Esophagus squamous epithelium (tissue), 5 donors: ENCODE measurements at regions not wholly inside any gene's neighbourhood (a gene's known extent, or its start where the extent isn't known, plus 50 kb on each side); places are given as distances from the start of the nearest gene placed in this dataset.
"Not testable (repeated sequence)": the region's sequence is repeated elsewhere in the genome, so short reads cannot be mapped to it uniquely, and the experiment has no call there.

Source experiments
- DNase-seq: peaks from one replicate; lab custom pipeline; 2025; lab: John Stamatoyannopoulos, UW
- H3K27ac ChIP-seq, 4 donors: fragments of 200-600 bp; sonication (generic); one replicate each; pipeline ENCODE4 v1.5.1; 2016 to 2019; ENCODE audit warnings: mild to moderate bottlenecking in 1 of 4
- H3K27me3 ChIP-seq, 4 donors: fragments of 200-600 bp; sonication (generic); 1 replicate in 3 of 4; 2 replicates in 1 of 4; pipeline versions ENCODE4 v1.5.1 to v1.6.0; 2017 to 2021; ENCODE audit warnings: antibody characterized with exemption in 1 of 4
- H3K36me3 ChIP-seq, 3 donors: fragments of 200-600 bp; sonication (generic); one replicate each; pipeline ENCODE4 v1.5.1; 2016 to 2019
- H3K4me1 ChIP-seq, 3 donors: fragments of 200-600 bp; sonication (generic); one replicate each; pipeline ENCODE4 v1.5.1; 2017 to 2019
- H3K4me3 ChIP-seq, 4 donors: fragments of 200-600 bp; sonication (generic); 1 replicate in 3 of 4; 2 replicates in 1 of 4; pipeline ENCODE4 v1.5.1; 2016 to 2019; ENCODE audit warnings: mild to moderate bottlenecking in 2 of 4, moderate library complexity in 1 of 4
- H3K9me3 ChIP-seq, 3 donors: fragments of 200-600 bp; sonication (generic); one replicate each; pipeline ENCODE4 v1.5.1; 2016 to 2019
- CTCF ChIP-seq, 6 experiments: fragments of 450-650 bp in 4 of 6; fragments of 200-600 bp in 2 of 6; sonication (generic) in 2 of 6; IDR thresholded peaks; one replicate each; pipeline ENCODE4 v1.5.1; 2016 to 2019; ENCODE audit warnings: antibody characterized with exemption in 6 of 6, mild to moderate bottlenecking in 4 of 6, moderate library complexity in 4 of 6
- POLR2A ChIP-seq, 4 donors: fragments of 450-650 bp; IDR thresholded peaks; one replicate each; pipeline ENCODE4 v1.6.1; 2017; ENCODE audit warnings: antibody characterized with exemption in 4 of 4, mild to moderate bottlenecking in 4 of 4, moderate library complexity in 3 of 4
- WGBS, 2 donors: methylation state at CpG; one replicate each; pipeline ENCODE4 v1.1.5; 2018; 5-methylcytosine and 5-hydroxymethylcytosine counted together
- intact Hi-C: fragments of 100-400 bp; cut with DNase I; formaldehyde crosslinking; loops from one replicate; pipeline ENCODE4 v1.15.0; 2022
- donor health status: DM: yes; HTN: yes; CAD: no.

DNA sequence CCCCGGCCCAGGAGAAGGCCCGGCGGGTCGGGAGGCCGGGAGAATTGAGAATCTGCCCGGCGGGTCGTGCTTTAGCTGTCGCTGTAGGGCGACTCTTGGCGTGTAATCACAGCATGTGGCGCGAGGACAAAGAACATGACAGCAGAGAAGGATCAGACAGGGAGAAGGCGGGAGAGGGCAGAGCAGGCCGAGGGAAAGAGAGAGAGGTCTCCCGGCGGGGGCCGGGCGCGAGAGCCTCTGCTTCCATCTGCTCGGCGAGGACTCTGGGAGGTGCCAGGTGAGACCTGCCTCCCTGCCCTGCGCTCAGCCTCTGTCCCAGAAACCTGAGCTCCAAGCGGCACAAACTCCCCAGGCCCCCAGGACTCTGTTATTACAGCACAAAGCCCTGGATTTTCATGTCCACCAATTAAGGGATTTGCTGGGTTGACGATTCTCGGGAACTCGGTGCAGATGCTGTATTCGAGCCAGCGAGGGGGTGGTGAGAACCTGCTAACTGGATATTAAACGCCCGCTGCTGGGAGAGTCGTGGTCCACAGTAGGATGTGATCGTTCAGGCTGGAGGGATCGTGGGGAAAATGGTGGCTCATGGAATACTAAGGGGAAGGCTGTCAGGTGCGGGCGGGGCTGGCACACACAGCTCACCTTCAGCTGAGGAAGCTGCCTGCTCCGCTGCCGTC is 172.0 kb upstream of the CIBAR2 start:
- Histone ChIP-seq H3K4me3 (no peak overlapping the region), H3K27me3 (peaks cover 0 to 61% (median 0%) of the 10 kb centered on the region in 4 donors), H3K9me3 (no peaks in the 10 kb centered on the region), H3K27ac (no peak overlapping the region), H3K36me3 (no peaks in the 10 kb centered on the region), H3K4me1 (peaks cover 0 to 36% (median 8%) of the 10 kb centered on the region in 3 donors)
- intact Hi-C loops, result no loop called here
- TF ChIP-seq POLR2A (IDR thresholded peaks at IDR 0.05) (no peak), CTCF (IDR thresholded peaks at IDR 0.05) (no peak)
- no peak for DNase-seq
- WGBS, 2 donors, result 51 to 72% methylated on average over 16 to 22 of the region's 38 CpGs

GRCh38 chr16:85285681-85286065 is 173.4 kb upstream of the CIBAR2 start:
- peaks cover 0 to 37% (median 8%) of the 10 kb centered on the region in 3 donors for H3K4me1 ChIP-seq
- H3K27me3 ChIP-seq, result peaks cover 0 to 61% (median 0%) of the 10 kb centered on the region in 4 donors
- 56 to 58% methylated on average over 4 to 5 of the region's 7 CpGs for WGBS, 2 donors
- H3K4me3 ChIP-seq, result no peak overlapping the region
- H3K9me3 ChIP-seq, result no peaks in the 10 kb centered on the region
- no peaks in the 10 kb centered on the region for H3K36me3 ChIP-seq
- H3K27ac ChIP-seq, result peak overlapping the region in 2 of 4 donors; percentile 23 to 43
- no peak for DNase-seq
- intact Hi-C loops, result no loop called here
- TF ChIP-seq CTCF (IDR thresholded peaks at IDR 0.05) (no peak), POLR2A (IDR thresholded peaks at IDR 0.05) (no peak)

- peak overlapping the region in 1 of 4 donors; percentile 23 for H3K4me3 ChIP-seq
- 45 to 46% methylated on average over 20 to 26 of the region's 29 CpGs for WGBS, 2 donors
- no peaks in the 10 kb centered on the region for H3K9me3 ChIP-seq
- intact Hi-C loops, result no loop called here
- H3K27ac ChIP-seq, result peak overlapping the region in 2 of 4 donors; percentile 23 to 43
- peaks cover 0 to 43% (median 8%) of the 10 kb centered on the region in 3 donors for H3K4me1 ChIP-seq
- H3K27me3 ChIP-seq, result peaks cover 0 to 61% (median 0%) of the 10 kb centered on the region in 4 donors
- H3K36me3 ChIP-seq, result no peaks in the 10 kb centered on the region
- no peak for DNase-seq
- TF ChIP-seq POLR2A (IDR thresholded peaks at IDR 0.05) (no peak), CTCF (IDR thresholded peaks at IDR 0.05) (no peak)
Observed at GRCh38 chr16:85286066-85286831, 174.0 kb upstream of the CIBAR2 start.

GRCh38 chr16:85286951-85287814 is 174.9 kb upstream of the CIBAR2 start:
- WGBS, 2 donors, result 68 to 72% methylated on average over 8 to 16 of the region's 34 CpGs
- DNase-seq, result no peak
- no peaks in the 10 kb centered on the region for H3K36me3 ChIP-seq
- peak overlapping the region in 1 of 4 donors; percentile 23 for H3K4me3 ChIP-seq
- H3K27ac ChIP-seq, result peak overlapping the region in 2 of 4 donors; percentile 21 to 43
- H3K4me1 ChIP-seq, result peaks cover 0 to 50% (median 8%) of the 10 kb centered on the region in 3 donors
- H3K9me3 ChIP-seq, result no peaks in the 10 kb centered on the region
- intact Hi-C loops, result no loop called here
- TF ChIP-seq CTCF (IDR thresholded peaks at IDR 0.05), result no peak
- TF ChIP-seq POLR2A (IDR thresholded peaks at IDR 0.05), result no peak
- peaks cover 0 to 55% (median 0%) of the 10 kb centered on the region in 4 donors for H3K27me3 ChIP-seq

DNA sequence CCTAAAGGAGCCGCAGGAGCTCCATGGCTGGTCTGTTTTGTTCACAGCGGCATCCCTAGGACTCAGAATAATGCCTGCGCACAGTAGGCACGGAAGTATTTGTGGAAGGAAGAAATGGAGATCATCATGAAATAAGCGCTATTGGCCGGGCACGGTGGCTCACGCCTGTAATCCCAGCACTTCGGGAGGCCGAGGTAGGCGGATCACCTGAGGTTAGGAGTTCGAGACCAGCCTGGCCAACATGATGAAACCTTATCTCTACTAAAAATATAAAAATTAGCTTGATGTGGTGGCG is 175.5 kb upstream of the CIBAR2 start:
- H3K27ac ChIP-seq, intact Hi-C loops, H3K36me3 ChIP-seq, H3K4me3 ChIP-seq, DNase-seq, H3K9me3 ChIP-seq: not testable (repeated sequence)
- 94 to 95% methylated on average over 10 of the region's 13 CpGs for WGBS, 2 donors
- peaks cover 0 to 50% (median 8%) of the 10 kb centered on the region in 3 donors for H3K4me1 ChIP-seq
- peaks cover 0 to 51% (median 0%) of the 10 kb centered on the region in 4 donors for H3K27me3 ChIP-seq
